ENCODE measurements at regions not wholly inside any gene's neighbourhood (a gene's known extent, or its start where the extent isn't known, plus 50 kb on each side); places are given as distances from the start of the nearest gene placed in this dataset.

GRCh38 chr2:19292007-19292406, 66.4 kb downstream of the OSR1 start:
- TF ChIP-seq CTCF (IDR thresholded peaks at IDR 0.05; ENCODE audit: low read depth, low read length), result no peak
- ChIA-PET CTCF (no interaction called here), POLR2A (no interaction called here)
- H3K27me3 ChIP-seq (ENCODE audit: control insufficient read depth, insufficient read depth, low read length), result no peaks in the 10 kb centered on the region
- no peak overlapping the region for H3K27ac ChIP-seq (ENCODE audit: low read depth, low read length)
- DNase-seq (ENCODE audit: low read depth, low spot score), result no peak
- no peak overlapping the region for H3K4me3 ChIP-seq (ENCODE audit: low read depth, low read length)
- no peaks in the 10 kb centered on the region for H3K9me3 ChIP-seq (ENCODE audit: control insufficient read depth, insufficient read depth, low read length)

- ChIA-PET CTCF (no interaction called here), POLR2A (no interaction called here)
- Histone ChIP-seq H3K27ac (ENCODE audit: low read depth, low read length) (no peak overlapping the region), H3K9me3 (ENCODE audit: control insufficient read depth, insufficient read depth, low read length) (no peaks in the 10 kb centered on the region), H3K27me3 (ENCODE audit: control insufficient read depth, insufficient read depth, low read length) (no peaks in the 10 kb centered on the region), H3K4me3 (ENCODE audit: low read depth, low read length) (no peak overlapping the region)
- no peak for DNase-seq (ENCODE audit: low read depth, low spot score)
- no peak for TF ChIP-seq CTCF (IDR thresholded peaks at IDR 0.05; ENCODE audit: low read depth, low read length)
Measured at GRCh38 chr2:19288291-19288690, 70.1 kb downstream of the OSR1 start.

GRCh38 chr2:19287324-19287723, 71.1 kb downstream of the OSR1 start:
- Histone ChIP-seq H3K27ac (ENCODE audit: low read depth, low read length) (no peak overlapping the region), H3K4me3 (ENCODE audit: low read depth, low read length) (no peak overlapping the region), H3K27me3 (ENCODE audit: control insufficient read depth, insufficient read depth, low read length) (no peaks in the 10 kb centered on the region), H3K9me3 (ENCODE audit: control insufficient read depth, insufficient read depth, low read length) (no peaks in the 10 kb centered on the region)
- no peak for DNase-seq (ENCODE audit: low read depth, low spot score)
- CTCF ChIA-PET, result no interaction called here
- no peak for TF ChIP-seq CTCF (IDR thresholded peaks at IDR 0.05; ENCODE audit: low read depth, low read length)
- POLR2A ChIA-PET, result no interaction called here

GRCh38 chr2:19282305-19282704, 76.1 kb downstream of the OSR1 start:
- Histone ChIP-seq H3K9me3 (ENCODE audit: control insufficient read depth, insufficient read depth, low read length) (no peaks in the 10 kb centered on the region), H3K4me3 (ENCODE audit: low read depth, low read length) (no peak overlapping the region), H3K27me3 (ENCODE audit: control insufficient read depth, insufficient read depth, low read length) (no peaks in the 10 kb centered on the region), H3K27ac (ENCODE audit: low read depth, low read length) (no peak overlapping the region)
- ChIA-PET POLR2A (no interaction called here), CTCF (no interaction called here)
- DNase-seq (ENCODE audit: low read depth, low spot score), result no peak
- TF ChIP-seq CTCF (IDR thresholded peaks at IDR 0.05; ENCODE audit: low read depth, low read length), result no peak

GRCh38 chr2:19274439-19274838, 84.0 kb downstream of the OSR1 start:
- TF ChIP-seq CTCF (IDR thresholded peaks at IDR 0.05; ENCODE audit: low read depth, low read length), result no peak
- Histone ChIP-seq H3K27me3 (ENCODE audit: control insufficient read depth, insufficient read depth, low read length) (no peaks in the 10 kb centered on the region), H3K4me3 (ENCODE audit: low read depth, low read length) (no peak overlapping the region), H3K9me3 (ENCODE audit: control insufficient read depth, insufficient read depth, low read length) (no peaks in the 10 kb centered on the region), H3K27ac (ENCODE audit: low read depth, low read length) (no peak overlapping the region)
- DNase-seq (ENCODE audit: low read depth, low spot score), result no peak
- CTCF ChIA-PET, result interaction anchor here (0.6 kb wide), 1 partner anchor 473 kb away, joined by 3 read pairs; no protein-coding TSS in a partner anchor
- POLR2A ChIA-PET, result no interaction called here
